ENCODE measurements at regions not wholly inside any gene's neighbourhood (a gene's known extent, or its start where the extent isn't known, plus 50 kb on each side); places are given as distances from the start of the nearest gene placed in this dataset.

- TF ChIP-seq ZNF555 (tag by site-specific recombination; conservative IDR thresholded peaks at IDR 0.05) (peak; percentile 92), ZXDB (tag by site-specific recombination; IDR thresholded peaks at IDR 0.05) (peak; percentile 31; the same call in 1 of the 2 replicates), ZNF580 (tag by site-specific recombination; IDR thresholded peaks at IDR 0.05) (peak; percentile 66; the same call in 1 of the 2 replicates), ZNF654 (tag by site-specific recombination; IDR thresholded peaks at IDR 0.05; ENCODE audit: low read depth) (peak; percentile 42), ZFP37 (tag by site-specific recombination; IDR thresholded peaks at IDR 0.05) (0 out of 2 replicates have a peak, but pooled peaks have one; percentile 42), ZNF518A (tag by site-specific recombination; conservative IDR thresholded peaks at IDR 0.05; ENCODE audit: low read depth) (peak; percentile 95), ZNF623 (tag by site-specific recombination; IDR thresholded peaks at IDR 0.05) (peak; percentile 77), ZBTB11 (tag by site-specific recombination; conservative IDR thresholded peaks at IDR 0.05; ENCODE audit: low read depth) (peak; percentile 80), GLI2 (tag by site-specific recombination; IDR thresholded peaks at IDR 0.05; ENCODE audit: borderline replicate concordance, low read depth) (peak; percentile 32; the same call in 1 of the 2 replicates), RBAK (tag by site-specific recombination; IDR thresholded peaks at IDR 0.05) (0 out of 2 replicates have a peak, but pooled peaks have one; percentile 49), ZNF510 (tag by site-specific recombination; IDR thresholded peaks at IDR 0.05; ENCODE audit: insufficient replicate concordance) (peak; percentile 59), ZNF664 (tag by site-specific recombination; IDR thresholded peaks at IDR 0.05) (peak; percentile 71), ZNF404 (tag by site-specific recombination; IDR thresholded peaks at IDR 0.05) (peak; percentile 70; the same call in 1 of the 2 replicates)
- TF ChIP-seq, protein P1, sequence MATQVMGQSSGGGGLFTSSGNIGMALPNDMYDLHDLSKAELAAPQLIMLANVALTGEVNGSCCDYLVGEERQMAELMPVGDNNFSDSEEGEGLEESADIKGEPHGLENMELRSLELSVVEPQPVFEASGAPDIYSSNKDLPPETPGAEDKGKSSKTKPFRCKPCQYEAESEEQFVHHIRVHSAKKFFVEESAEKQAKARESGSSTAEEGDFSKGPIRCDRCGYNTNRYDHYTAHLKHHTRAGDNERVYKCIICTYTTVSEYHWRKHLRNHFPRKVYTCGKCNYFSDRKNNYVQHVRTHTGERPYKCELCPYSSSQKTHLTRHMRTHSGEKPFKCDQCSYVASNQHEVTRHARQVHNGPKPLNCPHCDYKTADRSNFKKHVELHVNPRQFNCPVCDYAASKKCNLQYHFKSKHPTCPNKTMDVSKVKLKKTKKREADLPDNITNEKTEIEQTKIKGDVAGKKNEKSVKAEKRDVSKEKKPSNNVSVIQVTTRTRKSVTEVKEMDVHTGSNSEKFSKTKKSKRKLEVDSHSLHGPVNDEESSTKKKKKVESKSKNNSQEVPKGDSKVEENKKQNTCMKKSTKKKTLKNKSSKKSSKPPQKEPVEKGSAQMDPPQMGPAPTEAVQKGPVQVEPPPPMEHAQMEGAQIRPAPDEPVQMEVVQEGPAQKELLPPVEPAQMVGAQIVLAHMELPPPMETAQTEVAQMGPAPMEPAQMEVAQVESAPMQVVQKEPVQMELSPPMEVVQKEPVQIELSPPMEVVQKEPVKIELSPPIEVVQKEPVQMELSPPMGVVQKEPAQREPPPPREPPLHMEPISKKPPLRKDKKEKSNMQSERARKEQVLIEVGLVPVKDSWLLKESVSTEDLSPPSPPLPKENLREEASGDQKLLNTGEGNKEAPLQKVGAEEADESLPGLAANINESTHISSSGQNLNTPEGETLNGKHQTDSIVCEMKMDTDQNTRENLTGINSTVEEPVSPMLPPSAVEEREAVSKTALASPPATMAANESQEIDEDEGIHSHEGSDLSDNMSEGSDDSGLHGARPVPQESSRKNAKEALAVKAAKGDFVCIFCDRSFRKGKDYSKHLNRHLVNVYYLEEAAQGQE (tag by site-specific recombination; IDR thresholded peaks at IDR 0.05) = peak; percentile 64
- TF ChIP-seq, protein P2, sequence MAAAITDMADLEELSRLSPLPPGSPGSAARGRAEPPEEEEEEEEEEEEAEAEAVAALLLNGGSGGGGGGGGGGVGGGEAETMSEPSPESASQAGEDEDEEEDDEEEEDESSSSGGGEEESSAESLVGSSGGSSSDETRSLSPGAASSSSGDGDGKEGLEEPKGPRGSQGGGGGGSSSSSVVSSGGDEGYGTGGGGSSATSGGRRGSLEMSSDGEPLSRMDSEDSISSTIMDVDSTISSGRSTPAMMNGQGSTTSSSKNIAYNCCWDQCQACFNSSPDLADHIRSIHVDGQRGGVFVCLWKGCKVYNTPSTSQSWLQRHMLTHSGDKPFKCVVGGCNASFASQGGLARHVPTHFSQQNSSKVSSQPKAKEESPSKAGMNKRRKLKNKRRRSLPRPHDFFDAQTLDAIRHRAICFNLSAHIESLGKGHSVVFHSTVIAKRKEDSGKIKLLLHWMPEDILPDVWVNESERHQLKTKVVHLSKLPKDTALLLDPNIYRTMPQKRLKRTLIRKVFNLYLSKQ (tag by site-specific recombination; IDR thresholded peaks at IDR 0.05; ENCODE audit: borderline replicate concordance) = peak; percentile 39; the same call in 1 of the 2 replicates
These were observed 117.7 kb upstream of the RREB1 start (continued) for GRCh38 chr6:6990059-6990458.

Measured in HEK293 (cell line).